GM20000 (cell line): ENCODE measurements at regions not wholly inside any gene's neighbourhood (a gene's known extent, or its start where the extent isn't known, plus 50 kb on each side); places are given as distances from the start of the nearest gene placed in this dataset.
"Not testable (repeated sequence)": the region's sequence is repeated elsewhere in the genome, so short reads cannot be mapped to it uniquely, and the experiment has no call there.

ENCODE experiments used
- DNase-seq: peaks from one replicate; pipeline ENCODE4 v3.0.0; 2012; ENCODE audit warnings: low spot score
- TF ChIP-seq, protein P1 (sequence below): IDR thresholded peaks from 2 replicates; pipeline ENCODE4 v1.5.1; 2012; ENCODE audit warnings: mild to moderate bottlenecking, control low read depth; ENCODE audit errors: extremely low read depth, missing control alignments

DNA sequence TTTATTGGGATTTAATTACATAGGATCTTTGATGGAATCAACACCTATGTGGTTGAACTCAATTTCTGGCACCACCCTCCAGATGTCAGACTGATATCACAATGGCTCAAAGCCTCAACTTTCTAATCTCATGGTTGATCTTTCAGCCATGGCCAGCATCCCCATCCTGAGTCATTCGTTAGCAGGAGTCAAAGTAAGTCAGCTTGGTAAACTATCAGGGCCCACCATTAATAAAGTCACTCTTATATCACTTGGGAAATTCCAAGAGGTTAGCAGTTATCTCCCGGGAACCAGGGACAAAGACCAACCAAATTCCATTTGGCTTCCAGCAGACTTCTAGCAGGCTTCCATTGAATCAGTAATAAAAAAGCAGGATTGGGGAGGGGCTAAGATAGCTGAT is 50.7 kb upstream of the TNFSF4 start:
- TF ChIP-seq, protein P1, sequence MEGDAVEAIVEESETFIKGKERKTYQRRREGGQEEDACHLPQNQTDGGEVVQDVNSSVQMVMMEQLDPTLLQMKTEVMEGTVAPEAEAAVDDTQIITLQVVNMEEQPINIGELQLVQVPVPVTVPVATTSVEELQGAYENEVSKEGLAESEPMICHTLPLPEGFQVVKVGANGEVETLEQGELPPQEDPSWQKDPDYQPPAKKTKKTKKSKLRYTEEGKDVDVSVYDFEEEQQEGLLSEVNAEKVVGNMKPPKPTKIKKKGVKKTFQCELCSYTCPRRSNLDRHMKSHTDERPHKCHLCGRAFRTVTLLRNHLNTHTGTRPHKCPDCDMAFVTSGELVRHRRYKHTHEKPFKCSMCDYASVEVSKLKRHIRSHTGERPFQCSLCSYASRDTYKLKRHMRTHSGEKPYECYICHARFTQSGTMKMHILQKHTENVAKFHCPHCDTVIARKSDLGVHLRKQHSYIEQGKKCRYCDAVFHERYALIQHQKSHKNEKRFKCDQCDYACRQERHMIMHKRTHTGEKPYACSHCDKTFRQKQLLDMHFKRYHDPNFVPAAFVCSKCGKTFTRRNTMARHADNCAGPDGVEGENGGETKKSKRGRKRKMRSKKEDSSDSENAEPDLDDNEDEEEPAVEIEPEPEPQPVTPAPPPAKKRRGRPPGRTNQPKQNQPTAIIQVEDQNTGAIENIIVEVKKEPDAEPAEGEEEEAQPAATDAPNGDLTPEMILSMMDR, result no peak
- no peak for DNase-seq

DNA sequence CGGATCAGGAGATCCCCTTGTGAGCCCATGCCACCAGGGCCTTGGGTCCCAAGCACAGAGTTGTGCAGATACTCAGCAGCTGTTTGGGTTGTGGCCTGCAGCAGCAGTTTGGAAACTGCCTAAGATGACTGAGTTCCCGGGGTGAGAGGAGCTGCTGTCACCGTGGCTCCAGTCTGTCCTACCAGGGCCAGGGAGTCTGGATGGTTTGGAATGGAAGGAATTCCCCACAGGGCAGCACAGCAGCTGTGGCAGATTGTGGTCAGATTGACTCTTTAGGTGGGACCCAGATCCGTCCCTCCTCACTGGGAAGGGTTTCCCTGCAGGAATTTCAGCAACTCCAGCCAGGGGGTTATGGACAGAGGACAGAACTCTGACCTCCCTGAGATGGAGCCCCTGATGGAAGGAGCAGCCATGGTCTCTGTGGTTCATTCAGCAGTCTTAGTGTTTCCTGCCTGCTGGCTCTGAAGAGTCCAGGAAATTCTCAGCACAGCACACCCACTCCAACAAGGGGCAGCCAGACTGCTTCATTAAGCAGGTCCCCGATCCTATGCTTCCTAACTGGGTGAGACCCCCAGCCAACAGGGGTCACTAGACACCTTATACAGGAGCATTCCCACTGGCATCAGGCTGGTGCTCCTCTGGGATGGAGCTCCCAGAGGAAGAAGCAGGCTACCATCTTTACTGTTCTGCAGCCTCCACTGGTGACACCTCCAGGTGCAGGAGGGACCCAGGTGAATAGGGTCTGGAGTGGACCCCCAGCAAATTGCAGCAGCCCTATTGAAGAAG is 51.5 kb upstream of the TNFSF4 start:
- DNase-seq, result no peak
- TF ChIP-seq, protein P1, result no peak

DNA sequence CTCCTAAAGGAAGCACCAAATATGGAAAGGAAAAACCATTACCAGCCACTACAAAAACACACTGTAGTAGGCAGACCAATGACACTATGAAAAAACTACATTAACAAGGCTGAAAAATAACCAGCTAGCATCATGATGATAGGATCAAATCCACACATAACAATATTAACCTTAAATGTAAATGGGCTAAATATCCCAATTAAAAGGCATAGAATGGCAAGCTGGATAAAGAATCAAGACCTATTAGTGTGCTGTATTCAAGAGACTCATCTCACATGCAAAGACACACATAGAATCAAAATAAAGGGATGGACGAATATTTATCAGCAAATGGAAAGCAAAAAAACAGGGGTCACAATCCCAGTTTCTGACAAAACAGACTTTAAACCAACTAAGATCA is 53.2 kb upstream of the TNFSF4 start:
- DNase-seq, result not testable (repeated sequence)

GRCh38 chr1:173266841-173267240 is 59.7 kb upstream of the TNFSF4 start:
- DNase-seq, result no peak
- TF ChIP-seq, protein P1, result no peak

DNA sequence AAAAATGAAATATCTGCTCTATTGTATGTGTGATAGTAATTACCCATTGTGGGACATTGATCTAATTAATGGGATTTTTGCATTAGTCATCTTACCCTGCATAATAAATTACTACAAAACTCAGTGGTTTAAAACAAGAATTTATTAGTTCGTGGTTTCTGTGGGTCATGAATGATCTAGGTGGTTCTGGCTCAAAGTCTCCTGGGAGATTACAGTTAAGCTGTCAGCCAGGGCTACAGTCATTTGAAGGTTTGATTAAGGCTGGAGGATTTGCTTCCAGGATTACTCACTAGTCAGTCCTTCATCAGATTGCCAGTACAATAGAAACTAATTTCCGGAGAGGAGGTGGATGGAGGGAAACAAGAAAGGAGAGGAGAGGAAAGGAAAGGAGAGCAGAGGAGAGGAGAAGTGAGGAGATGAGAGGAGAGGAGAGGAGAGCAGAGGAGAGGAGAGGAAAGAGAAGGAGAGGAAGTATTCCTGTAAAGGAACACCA is 60.4 kb upstream of the TNFSF4 start:
- TF ChIP-seq, protein P1, result no peak
- DNase-seq, result no peak

GRCh38 chr1:173268261-173268660 is 61.1 kb upstream of the TNFSF4 start:
- TF ChIP-seq, protein P1, result no peak
- no peak for DNase-seq

DNA sequence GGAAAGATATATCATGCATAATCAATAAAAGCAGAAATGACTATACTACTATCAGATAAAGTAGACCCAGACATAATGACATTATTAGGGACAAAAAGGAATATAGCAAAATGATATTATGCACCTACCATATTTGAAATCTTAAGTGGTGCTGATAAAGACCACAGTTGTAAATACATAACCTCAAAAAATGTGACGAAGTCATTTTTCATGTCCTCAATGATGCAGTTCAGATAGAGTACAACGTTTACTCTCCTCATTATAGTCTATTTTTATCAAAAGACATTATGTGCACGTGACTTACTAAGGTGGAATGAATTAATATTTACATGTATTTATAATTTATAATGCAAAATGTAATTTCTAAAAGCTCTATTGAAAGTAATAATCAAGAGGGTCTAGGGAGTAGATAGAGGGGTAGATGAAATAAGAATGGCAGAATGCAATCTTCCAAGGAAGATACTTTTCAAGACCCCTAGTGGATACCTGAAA is 61.7 kb upstream of the TNFSF4 start:
- TF ChIP-seq, protein P1, result no peak
- DNase-seq, result no peak
